ENCODE measurements at regions not wholly inside any gene's neighbourhood (a gene's known extent, or its start where the extent isn't known, plus 50 kb on each side); places are given as distances from the start of the nearest gene placed in this dataset.
"Not testable (repeated sequence)": the region's sequence is repeated elsewhere in the genome, so short reads cannot be mapped to it uniquely, and the experiment has no call there.

- H3K27me3 ChIP-seq, result no peaks in the 10 kb centered on the region
- H3K4me3 ChIP-seq, result no peak overlapping the region
- DNase-seq, result no peak
- no peak for ATAC-seq
- WGBS, 4 donors, result 82 to 89% (median 86%) methylated on average over 3 of the region's 3 CpGs
- TF ChIP-seq POLR2A (IDR thresholded peaks at IDR 0.05), result no peak
- no peak for TF ChIP-seq CTCF (IDR thresholded peaks at IDR 0.05)
- intact Hi-C loops (cut with DNase I), result no loop called here
- H3K36me3 ChIP-seq, result no peaks in the 10 kb centered on the region
- H3K27ac ChIP-seq, result no peak overlapping the region
- peaks cover 0 to 5% (median 0%) of the 10 kb centered on the region in 12 donors for H3K9me3 ChIP-seq
- H3K4me1 ChIP-seq, result no peaks in the 10 kb centered on the region
Observed at GRCh38 chr6:85912582-85912981, 269.9 kb upstream of the SYNCRIP start.

GRCh38 chr6:85911067-85911466, 268.4 kb upstream of the SYNCRIP start:
- Histone ChIP-seq H3K27ac (no peak overlapping the region), H3K9me3 (peaks cover 0 to 5% (median 0%) of the 10 kb centered on the region in 12 donors), H3K36me3 (no peaks in the 10 kb centered on the region), H3K4me1 (no peaks in the 10 kb centered on the region), H3K27me3 (no peaks in the 10 kb centered on the region), H3K4me3 (no peak overlapping the region)
- 76 to 87% (median 87%) methylated on average over 2 to 9 of the region's 9 CpGs; no CpG with 5 or more reads in 1 of the 4 donors for WGBS, 4 donors
- no peak for ATAC-seq
- DNase-seq, result no peak
- TF ChIP-seq POLR2A (IDR thresholded peaks at IDR 0.05) (no peak), CTCF (IDR thresholded peaks at IDR 0.05) (no peak)
- intact Hi-C loops (cut with DNase I), result no loop called here

- DNase-seq; H3K4me3 ChIP-seq; H3K27me3 ChIP-seq; intact Hi-C loops (cut with DNase I); ATAC-seq; H3K9me3 ChIP-seq; H3K36me3 ChIP-seq; H3K27ac ChIP-seq; H3K4me1 ChIP-seq: not testable (repeated sequence)
- 77 to 85% (median 82%) methylated on average over 4 of the region's 4 CpGs for WGBS, 4 donors
Observed at GRCh38 chr6:85908120-85908519, 265.4 kb upstream of the SYNCRIP start.

GRCh38 chr6:85892346-85892745, 249.7 kb upstream of the SYNCRIP start:
- no peak overlapping the region for H3K27ac ChIP-seq
- peaks cover 0 to 21% (median 2%) of the 10 kb centered on the region in 12 donors for H3K9me3 ChIP-seq
- intact Hi-C loops (cut with DNase I), result no loop called here
- no peak overlapping the region for H3K4me3 ChIP-seq
- H3K4me1 ChIP-seq, result no peaks in the 10 kb centered on the region
- H3K27me3 ChIP-seq, result no peaks in the 10 kb centered on the region
- WGBS, 4 donors, result 48 to 64% (median 55%) methylated on average over 2 to 3 of the region's 3 CpGs
- TF ChIP-seq CTCF (IDR thresholded peaks at IDR 0.05) (no peak), POLR2A (IDR thresholded peaks at IDR 0.05) (no peak)
- ATAC-seq (no peak), DNase-seq (no peak)
- H3K36me3 ChIP-seq, result no peaks in the 10 kb centered on the region

DNA sequence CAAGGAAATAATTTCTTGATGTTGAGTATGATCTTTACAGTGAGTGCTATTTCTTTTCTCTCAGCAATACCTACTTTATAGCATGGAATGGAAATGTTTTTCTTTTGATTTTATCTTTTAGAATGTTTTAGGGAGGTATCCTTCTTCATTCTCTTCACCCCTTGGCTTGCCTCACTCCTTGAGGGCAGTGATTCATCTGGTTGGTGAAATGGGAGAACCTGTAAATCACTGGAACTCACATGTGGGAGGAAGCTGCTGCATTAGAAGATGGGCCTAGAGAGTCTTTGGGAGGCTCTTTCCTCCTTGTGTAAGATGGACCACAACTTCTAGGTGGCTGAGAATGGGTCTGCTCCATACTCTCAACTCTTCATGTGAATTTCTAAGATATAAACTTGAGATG, 244.8 kb upstream of the SYNCRIP start:
- no peaks in the 10 kb centered on the region for H3K27me3 ChIP-seq
- no peak overlapping the region for H3K27ac ChIP-seq
- no peaks in the 10 kb centered on the region for H3K4me1 ChIP-seq
- DNase-seq, result no peak
- ATAC-seq, result no peak
- intact Hi-C loops (cut with DNase I), result no loop called here
- H3K4me3 ChIP-seq, result no peak overlapping the region
- no peak for TF ChIP-seq POLR2A (IDR thresholded peaks at IDR 0.05)
- TF ChIP-seq CTCF (IDR thresholded peaks at IDR 0.05), result no peak
- peaks cover 0 to 13% (median 0%) of the 10 kb centered on the region in 12 donors for H3K9me3 ChIP-seq
- H3K36me3 ChIP-seq, result no peaks in the 10 kb centered on the region
